ENCODE measurements at regions not wholly inside any gene's neighbourhood (a gene's known extent, or its start where the extent isn't known, plus 50 kb on each side); places are given as distances from the start of the nearest gene placed in this dataset.

DNA sequence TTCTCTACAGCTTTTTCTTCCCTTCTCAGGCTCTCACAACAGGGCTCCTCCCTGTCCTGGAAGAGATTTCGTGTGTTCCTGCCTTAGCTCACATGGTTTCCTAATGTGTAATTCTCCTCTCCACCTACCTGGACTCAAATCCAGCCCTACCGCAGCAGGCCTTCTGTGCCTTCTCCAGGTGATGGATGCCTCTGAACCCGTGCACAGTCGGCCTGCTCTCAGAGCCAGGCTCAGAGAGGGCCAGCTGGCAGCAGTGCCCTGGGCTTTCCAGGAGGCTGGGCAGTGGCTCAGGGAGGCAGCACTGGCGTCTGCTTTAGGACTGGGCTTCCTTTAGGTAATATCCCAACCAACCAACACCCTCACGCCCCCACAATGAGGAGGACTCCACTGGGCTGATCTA lies 123.2 kb upstream of the TMC3 start:
- TF ChIP-seq, protein P1, sequence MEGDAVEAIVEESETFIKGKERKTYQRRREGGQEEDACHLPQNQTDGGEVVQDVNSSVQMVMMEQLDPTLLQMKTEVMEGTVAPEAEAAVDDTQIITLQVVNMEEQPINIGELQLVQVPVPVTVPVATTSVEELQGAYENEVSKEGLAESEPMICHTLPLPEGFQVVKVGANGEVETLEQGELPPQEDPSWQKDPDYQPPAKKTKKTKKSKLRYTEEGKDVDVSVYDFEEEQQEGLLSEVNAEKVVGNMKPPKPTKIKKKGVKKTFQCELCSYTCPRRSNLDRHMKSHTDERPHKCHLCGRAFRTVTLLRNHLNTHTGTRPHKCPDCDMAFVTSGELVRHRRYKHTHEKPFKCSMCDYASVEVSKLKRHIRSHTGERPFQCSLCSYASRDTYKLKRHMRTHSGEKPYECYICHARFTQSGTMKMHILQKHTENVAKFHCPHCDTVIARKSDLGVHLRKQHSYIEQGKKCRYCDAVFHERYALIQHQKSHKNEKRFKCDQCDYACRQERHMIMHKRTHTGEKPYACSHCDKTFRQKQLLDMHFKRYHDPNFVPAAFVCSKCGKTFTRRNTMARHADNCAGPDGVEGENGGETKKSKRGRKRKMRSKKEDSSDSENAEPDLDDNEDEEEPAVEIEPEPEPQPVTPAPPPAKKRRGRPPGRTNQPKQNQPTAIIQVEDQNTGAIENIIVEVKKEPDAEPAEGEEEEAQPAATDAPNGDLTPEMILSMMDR (IDR thresholded peaks at IDR 0.05), result no peak
- no peak for TF ChIP-seq POLR2A (IDR thresholded peaks at IDR 0.05)
